GM12874 (cell line): ENCODE measurements at regions not wholly inside any gene's neighbourhood (a gene's known extent, or its start where the extent isn't known, plus 50 kb on each side); places are given as distances from the start of the nearest gene placed in this dataset.

ENCODE experiments used
- TF ChIP-seq, protein P1 (sequence below): IDR thresholded peaks from 2 replicates; pipeline ENCODE4 v1.5.1; 2011; ENCODE audit warnings: low read depth, mild to moderate bottlenecking, control low read depth, low read length, moderate library complexity; ENCODE audit not compliant: insufficient read depth

DNA sequence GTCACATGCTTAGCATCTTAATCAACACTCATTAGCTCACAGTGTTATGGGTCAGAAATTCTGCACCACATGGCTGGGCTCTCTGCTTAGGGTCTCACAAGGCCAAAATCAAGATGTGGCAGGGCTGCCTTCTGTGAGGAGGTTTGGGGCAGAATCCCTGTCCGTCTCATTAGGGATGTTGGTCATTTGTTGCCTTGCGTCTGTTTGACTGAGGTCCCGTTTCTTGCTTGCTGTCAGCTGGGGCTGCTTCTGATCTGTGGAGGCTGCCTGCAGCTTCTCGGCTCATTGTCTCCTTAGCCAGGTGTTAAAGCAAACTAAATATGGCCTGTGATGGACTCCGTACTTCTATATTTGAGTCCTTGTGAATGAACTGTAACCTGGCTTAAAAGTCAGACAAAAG lies 146.5 kb downstream of the NDUFA10 start:
- TF ChIP-seq, protein P1, sequence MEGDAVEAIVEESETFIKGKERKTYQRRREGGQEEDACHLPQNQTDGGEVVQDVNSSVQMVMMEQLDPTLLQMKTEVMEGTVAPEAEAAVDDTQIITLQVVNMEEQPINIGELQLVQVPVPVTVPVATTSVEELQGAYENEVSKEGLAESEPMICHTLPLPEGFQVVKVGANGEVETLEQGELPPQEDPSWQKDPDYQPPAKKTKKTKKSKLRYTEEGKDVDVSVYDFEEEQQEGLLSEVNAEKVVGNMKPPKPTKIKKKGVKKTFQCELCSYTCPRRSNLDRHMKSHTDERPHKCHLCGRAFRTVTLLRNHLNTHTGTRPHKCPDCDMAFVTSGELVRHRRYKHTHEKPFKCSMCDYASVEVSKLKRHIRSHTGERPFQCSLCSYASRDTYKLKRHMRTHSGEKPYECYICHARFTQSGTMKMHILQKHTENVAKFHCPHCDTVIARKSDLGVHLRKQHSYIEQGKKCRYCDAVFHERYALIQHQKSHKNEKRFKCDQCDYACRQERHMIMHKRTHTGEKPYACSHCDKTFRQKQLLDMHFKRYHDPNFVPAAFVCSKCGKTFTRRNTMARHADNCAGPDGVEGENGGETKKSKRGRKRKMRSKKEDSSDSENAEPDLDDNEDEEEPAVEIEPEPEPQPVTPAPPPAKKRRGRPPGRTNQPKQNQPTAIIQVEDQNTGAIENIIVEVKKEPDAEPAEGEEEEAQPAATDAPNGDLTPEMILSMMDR = no peak

- TF ChIP-seq, protein P1 = no peak
Observed at GRCh38 chr2:239876948-239877289, 148.2 kb downstream of the NDUFA10 start.

- TF ChIP-seq, protein P1 = no peak
Observed at GRCh38 chr2:239876271-239876947, 148.7 kb downstream of the NDUFA10 start.

- TF ChIP-seq, protein P1 = no peak
Observed at GRCh38 chr2:239874636-239875356, 150.3 kb downstream of the NDUFA10 start.

DNA sequence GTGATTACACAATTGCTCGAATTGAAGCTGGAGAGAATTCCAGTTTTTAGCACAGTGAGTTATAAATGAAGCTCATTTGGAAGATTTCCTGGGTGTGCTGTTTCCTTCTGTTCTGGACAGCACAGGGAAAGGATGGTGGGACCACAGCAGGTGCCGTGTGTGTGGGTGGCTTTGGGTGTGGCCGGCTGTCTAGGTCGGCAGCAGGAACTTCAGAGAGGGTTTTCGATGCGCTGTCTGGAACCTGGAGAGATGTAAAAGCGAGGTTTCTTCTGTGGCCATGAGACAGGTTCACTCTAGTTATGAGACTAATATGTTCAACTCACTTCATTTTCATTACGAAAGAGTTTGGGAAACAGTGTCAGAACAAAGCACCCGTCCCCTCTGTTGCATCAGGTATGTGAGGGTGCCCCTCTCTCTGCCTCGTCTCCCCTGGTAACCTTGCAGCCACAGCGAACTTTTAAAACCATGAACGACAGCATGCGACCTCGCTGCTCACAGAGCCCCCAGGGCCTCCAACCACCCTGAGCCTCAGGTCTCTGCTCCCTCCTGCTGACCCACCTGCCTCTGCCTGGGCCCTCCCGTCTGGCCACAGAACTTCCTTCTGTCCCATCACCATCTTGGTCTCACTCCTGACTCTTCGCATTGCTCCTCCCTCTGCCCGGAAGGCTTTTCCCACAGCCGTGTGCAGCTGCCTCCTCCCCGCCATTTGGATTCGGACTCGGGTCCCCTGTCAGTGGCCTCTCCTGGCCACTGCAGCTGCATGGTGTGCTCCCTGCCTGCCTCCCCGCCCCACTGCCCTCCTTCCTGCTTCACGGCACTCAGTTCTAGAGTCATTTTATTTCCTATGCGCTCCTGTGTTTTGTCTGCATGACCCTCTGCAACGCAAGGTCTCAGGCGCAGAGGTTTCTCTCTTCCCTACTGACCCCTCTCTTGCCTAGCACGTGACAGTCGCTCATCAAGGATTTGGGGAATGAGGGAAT lies 151.2 kb downstream of the NDUFA10 start:
- TF ChIP-seq, protein P1 = no peak

- TF ChIP-seq, protein P1 = no peak
Observed at GRCh38 chr2:239871481-239872435, 153.4 kb downstream of the NDUFA10 start.
